M059J (cell line): ENCODE measurements at regions not wholly inside any gene's neighbourhood (a gene's known extent, or its start where the extent isn't known, plus 50 kb on each side); places are given as distances from the start of the nearest gene placed in this dataset.

Experiments
- DNase-seq: peaks from one replicate; pipeline ENCODE4 v3.0.0-alpha.2; 2012; ENCODE audit warnings: low read depth

DNA sequence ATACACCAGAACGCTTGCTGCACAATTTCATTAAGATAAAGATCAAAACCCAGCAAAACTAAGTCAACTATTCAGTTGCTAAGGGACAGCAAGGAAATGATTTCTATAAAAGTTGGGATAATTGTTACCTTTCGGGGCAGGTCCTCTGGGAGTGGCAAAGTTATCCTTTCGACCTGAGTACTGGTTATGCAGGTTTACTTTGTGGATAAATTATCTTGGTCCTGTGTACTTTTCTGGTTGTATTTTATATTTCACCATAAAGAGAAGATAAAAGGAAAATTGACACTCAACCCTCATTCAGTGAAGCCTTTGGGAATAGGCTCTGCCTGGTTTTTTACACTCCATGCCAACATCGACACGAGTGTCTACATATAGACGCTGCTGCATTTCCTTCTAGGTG is 146.5 kb downstream of the SYK start:
- no peak for DNase-seq

DNA sequence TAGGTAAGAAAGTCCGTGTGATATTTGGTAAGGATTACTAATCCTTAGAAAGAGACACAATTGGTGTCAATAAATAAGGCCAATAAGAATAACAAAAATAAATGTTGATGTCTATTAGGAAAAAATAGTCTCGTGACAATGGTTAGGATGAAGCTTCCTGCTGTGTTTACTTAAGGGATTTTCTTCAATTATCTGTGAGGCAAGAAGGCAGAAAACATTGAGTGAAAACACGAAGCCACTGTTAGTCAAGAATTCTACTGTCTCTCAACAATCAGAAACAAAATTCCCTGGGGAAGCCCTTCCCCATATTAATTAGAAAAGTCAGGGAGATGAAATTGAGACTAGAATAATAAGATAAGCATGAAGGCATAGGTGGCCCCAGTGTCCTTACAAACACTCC is 149.0 kb downstream of the SYK start:
- no peak for DNase-seq

DNA sequence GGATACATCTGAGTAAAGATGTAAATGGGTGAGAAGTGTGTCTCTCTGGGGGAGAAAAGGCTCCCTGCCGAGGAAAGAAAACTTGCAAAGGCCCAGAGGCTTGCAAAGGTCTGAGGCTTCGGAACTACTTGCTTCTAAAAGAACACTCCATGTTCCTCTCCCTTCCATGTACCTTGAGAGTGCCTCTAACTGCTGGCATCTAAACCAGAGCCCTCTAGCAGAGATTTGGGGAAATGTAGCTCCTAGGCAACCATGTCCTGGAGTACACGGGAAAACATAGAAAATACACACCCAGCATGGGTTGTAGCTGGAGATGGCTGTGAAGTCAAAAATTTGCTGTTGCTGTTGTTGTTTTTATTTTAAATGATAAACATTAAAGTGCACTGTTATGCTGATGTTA is 151.6 kb downstream of the SYK start:
- DNase-seq, result no peak

DNA sequence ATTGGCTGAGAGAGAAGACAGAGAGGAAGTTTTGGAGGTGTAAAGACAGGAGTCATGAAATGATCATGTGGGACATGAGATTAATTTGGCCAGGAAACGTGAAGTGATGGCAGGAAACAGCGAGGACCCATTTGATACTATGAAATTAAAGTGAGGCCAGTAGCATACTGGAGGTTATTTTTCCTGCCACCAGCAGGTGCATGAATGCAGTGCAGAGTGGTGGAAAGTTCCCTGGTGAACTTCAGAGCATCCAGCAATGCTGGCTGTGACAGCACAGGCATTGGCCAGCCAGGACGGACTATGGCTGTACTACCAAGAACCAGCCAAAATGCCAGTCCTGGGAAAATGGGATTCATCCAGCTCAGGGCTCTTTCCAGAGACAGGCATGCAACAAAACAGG is 152.2 kb downstream of the SYK start:
- no peak for DNase-seq

DNA sequence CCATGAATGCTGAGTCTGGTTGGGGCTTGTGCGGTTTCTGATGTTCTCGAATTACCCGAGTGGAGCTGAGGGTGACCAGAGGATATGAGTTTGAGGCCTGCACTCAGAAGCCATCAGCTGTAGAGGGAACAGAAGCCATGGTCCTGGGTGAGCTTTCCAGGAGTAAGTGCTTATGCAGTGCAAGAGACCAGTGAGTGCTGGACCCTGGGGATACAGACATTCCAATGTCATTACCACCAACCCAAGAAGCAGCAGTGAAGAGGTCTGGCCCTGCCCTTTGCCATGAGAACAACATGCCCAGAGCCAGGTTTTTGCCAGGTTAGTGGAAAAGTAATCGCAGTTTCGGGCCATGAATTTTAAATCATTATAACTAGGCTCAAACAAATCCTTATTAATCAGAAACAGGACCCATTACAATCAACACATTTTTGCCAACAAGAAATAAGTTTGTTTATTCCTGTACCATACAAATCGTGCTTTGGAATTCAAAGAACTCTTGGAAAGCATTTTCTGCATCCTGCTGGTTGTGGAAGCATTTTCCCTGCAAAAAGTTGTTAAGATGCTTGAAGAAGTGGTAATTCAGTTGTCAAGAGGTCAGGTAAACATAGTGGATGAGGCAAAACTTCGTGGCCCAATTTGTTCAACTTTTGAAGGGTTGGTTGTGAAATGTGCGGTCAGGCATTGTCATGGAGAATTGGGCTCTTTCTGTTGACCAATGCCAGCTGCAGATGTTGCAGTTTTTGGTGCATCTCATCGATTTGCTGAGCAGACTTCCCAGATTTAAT is 154.6 kb downstream of the SYK start:
- DNase-seq, result peak; percentile 79

DNA sequence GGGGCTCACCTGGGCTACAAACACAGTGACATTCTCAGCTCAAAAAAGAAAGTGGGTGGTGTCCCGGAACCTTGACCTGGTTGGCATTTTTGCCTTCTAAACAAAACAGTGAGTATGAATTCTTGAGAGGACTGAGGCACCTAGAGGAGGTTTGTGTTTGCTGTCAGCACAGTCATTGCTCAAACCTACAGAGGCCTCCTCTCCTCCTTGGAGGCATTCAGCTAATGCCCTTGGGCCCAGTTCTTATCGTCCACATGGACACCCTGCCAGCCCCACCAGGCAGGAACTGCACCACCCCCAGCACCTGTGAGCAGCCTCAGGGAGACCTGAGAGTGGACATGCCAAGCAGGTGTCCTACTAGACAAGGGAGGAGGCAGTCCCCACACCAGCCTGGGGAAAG is 156.7 kb downstream of the SYK start:
- no peak for DNase-seq

DNA sequence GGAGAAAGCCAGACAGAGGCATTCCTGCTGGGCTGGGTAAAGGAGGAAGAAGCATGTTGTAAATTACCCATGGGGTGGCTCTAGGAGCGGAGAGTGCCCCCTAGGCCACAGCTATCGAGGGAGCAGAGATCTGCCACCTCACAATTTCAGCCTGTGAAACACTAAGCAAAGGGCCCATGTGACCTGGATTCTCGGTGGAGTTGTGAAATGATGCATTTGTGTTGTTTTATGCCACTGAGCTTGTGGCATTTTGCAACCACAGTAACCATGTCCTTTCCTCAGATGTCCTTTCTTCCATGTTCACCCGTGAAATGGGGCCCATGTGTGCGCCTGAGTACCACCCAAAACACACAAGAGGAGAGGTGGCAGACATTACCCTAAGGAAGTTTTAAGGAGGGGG is 159.3 kb downstream of the SYK start:
- DNase-seq, result no peak

DNA sequence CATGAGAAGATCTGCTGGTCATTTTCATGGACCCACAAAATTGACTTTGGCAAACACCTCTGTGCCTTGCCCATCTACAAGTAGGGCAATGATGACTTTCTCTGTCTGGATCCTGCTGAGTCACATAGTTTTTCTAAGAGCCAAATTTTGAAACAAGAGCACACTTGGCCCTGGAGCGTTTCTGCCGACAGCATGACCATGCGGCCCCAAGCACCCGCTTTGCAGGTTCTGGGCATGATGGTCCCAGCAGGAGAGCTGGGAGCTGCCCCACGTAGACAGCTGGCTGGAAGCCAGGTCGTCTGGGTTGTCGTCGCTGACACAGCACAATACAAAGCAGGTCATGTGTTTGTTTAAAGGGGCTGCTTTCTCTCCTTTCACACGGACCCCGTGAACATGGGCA is 159.8 kb downstream of the SYK start:
- DNase-seq, result no peak

DNA sequence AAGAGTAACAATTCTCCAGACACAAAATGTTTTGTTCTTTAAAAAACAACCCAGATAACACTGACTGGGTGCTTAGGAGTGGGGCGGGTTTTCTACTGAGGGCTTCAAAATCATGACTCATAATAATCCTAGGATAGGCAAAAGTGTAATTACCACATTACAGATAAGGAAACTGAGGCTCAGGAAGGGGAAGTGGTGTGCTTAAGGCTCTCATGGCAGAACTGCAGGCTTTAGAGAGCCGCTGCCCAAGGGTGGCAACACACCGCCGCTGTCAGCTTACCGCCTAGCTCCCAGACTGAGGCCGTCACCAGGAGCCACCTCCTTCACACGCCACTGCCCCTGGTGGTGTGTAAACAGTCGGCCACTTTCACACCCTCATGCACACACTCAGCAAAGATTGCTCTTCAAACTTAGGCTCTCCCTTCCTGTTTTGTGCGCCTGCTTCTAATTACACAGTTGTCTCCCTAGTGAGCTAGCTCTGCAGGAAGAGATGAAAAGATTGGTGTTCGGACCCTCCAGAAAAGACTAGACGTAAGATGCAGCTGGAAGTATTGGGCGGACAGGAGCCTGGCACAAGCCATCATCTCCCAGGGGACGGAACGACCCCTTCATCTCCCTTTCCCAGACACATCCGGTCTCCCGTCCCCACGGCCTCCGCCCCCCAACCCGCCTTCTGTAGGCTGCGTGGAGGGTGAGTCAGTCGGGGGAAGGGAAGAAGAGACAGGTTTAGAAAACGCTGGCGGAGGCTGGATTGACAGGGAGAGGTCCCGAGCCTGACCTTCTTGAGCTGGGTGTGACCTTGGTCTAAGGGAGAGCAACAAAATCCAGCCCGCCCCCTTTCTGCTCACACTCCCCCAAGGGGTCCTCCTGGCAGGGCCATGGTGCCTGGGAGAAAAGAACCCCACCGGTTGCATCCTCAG is 162.7 kb downstream of the SYK start:
- no peak for DNase-seq

DNA sequence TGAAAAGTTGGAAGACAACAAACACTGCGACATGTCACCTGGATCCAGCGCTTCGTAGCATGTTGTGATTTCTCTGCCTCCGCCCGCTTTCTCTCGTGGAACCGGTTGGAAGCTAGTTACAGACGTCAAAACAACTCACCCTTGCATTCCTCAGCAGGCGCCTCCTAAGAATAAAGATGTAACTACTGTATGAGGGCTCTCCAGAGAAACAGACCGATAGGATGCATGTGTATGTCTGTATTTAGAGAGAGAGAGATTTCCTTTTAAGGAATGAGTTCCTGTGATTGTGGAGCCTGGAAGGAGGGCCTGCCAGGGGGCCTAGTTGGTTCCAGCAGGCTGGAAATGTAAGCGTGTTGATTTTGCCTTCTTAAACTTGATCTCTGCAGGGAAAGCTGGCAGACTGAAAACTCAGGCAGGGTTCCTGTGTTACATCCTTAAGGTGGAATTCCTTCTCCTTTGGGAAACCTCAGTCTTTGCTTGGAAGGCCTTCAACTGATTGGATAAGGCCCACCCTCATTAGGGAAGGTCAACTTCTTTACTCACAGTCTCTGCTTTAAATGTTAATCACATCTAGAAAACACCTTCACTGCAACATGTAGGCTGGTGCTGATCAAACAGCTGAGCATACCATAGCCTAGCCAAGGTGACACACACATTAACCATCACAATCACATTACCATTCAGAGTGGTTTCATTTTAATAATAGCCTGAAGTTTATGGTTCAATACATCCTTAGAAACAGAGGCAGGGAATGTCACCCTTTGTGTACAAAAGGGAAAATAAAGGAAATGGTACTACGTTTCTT is 163.8 kb downstream of the SYK start:
- no peak for DNase-seq

DNA sequence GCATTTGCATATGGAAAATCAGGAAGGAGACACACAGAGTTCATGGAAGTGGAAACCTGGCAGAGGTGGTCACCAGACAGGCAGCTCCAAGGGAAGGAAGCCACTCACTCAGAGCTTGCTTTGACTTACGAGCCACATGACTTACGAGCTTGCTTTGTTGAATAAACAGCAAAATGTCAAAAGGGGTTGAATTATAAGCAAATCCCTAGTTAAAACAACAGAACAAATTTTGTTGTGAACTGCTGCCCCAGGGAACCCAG is 164.3 kb downstream of the SYK start:
- DNase-seq, result no peak

DNA sequence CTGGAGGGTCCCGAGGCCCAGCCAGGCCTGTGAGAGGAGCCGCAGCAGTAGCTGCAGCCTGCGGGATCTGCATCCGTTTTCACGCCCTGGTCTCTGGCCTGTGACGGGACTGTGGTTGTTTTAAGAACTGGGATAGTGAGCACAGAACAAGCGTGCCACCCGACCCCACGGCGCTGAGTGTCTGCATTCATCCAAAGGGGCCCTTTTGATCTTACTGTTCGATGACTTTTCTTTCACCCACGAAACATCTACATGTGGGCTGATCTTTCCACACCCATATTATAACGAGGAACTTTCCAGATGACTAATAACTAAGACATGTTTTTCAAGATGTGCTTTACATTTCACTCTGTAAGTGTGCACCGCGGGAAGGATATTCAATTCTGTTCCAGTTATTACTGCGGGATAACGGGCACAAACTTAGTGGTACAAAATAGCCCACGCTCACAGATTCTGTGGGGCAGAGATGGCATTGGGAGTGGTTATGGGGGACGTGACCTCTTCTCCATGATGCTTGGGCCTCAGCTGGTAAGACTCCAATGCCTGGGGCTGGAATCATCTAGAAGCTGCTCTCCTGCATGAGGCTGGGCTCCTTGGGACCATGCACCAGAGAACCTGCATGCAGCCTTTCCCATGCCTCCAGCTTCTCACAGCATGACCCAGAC is 165.0 kb downstream of the SYK start:
- no peak for DNase-seq

DNA sequence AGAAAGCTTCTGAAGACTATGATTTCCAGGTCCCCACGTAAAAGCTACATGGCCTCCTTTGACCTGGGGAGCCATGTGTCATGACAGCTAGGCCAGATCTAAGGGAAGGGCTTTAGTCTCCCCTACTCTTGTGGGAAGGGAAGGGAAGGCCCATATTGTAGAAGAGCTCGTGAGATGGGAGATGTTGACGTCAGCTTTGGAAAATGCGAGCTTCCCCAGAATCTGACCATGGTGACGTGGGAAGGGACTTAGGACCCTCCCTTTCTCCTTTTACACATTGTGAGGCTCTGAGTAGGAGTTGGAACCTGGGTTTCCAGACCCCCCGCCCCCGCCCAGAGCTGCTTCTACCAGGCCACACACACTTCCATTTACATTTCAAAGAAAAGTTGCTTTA is 165.5 kb downstream of the SYK start:
- no peak for DNase-seq

DNA sequence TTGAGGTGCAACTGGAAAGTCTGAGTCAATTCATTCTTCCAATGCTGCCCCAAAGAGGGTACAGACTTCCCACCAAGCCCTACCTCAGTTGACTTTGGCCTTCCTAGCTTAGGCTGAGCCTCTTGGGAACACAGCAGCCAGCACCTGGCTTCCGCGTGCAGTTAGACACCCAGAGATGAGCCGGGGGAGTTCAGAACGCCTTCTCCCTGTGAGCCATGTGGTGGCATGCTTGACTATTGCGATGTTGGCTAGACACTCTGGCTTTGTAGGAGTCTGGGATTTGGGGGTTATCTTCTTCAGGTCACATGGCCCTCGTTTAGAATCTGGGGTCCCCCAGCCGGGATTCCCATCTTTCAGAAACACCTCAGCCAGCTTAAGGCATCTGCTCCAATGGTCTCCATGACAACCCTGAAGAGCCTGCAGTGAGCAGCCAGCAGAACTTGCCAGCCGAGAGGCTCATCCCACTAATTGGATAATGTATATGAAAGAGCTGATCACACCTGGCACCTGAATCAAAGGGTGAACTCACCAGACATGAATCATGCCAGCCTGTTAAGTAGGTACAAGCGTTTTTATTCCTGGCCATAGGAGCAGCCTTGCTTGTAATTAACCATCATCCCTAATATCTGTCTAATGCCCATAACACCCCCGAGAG is 167.5 kb downstream of the SYK start:
- no peak for DNase-seq

DNA sequence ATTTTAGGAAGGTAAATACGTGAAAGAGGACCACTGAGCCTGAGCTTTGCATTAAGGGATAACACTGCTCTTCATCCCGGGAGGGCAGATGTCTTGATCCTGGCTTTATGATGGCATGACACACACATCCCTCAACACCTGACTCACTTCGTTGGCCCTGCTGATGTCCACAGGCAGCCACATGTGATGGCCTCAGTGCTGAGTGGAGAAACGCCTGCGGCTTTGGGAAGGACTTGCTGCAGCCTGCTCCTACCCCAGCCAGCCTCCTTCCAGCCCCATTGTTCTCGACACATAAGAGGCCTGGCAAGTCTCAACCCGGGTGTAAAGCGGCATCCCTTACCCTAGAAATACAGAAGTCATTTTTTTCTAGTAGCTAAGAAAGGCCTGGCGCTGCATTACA is 169.0 kb downstream of the SYK start:
- DNase-seq, result peak; percentile 84

DNA sequence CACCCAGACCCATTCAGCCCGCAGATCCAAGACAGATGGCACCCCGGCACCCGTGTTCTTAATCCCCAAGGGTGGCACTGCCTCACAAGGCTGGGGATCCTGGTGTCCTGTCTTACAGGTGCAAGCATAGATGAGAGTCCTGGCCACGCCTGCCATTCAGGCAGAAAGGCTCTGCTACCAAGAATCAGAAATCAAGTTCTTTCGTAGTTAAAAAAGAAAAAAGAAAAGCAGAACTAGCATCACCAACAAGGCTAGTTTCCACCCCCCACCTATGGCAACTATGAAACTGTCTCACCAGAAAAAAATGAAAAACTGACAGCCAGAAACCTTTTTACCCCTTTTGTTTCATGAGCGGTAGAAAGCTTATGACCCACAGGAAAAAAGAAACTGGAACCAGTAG is 170.4 kb downstream of the SYK start:
- no peak for DNase-seq

DNA sequence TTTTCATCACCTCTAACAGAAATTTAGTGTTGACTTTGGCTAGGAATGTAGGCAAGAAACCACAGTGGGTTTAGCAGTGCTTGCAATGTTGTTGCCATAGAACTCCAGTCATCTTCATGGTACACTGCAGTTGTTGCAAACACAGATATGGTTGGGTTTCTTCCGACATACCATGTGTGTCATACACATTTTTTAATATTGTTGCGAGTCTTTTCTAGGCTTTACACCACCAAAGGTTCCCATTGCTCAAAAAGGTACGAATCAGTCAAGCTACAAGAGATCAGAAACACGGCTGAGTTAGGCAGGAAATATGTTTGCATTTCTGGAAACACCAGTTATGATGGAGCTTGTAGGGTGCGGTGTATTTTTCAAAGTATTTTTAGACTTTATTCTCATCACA is 172.4 kb downstream of the SYK start:
- DNase-seq, result no peak

DNA sequence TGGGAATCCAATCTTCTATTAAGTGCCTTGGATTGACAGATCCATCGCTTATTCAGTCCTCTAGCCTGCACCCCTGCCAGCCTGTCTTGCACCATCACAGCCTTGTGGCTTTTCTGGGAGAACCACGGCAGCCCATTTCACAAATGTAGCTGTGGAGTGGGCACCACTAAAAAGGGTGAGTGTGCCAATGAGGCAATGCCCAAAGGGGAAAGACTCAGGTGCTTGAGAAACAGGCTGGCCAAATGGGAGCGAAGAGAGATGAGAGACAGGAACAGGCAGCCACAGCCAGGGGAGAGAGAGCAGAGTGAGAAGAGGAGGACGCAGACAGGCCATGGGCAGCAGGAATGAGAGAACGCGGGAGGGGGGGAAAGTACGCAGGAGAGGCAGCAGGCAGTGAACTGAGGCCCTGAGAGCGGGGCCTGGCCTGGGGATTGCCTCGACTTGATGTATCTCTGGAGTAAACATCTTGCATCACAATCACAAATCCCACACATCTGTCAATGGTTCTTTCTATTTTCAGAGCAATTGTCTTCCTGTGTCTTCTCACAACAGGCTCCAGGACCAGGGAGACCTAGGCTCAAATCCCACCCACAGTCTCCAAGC is 173.1 kb downstream of the SYK start:
- no peak for DNase-seq

DNA sequence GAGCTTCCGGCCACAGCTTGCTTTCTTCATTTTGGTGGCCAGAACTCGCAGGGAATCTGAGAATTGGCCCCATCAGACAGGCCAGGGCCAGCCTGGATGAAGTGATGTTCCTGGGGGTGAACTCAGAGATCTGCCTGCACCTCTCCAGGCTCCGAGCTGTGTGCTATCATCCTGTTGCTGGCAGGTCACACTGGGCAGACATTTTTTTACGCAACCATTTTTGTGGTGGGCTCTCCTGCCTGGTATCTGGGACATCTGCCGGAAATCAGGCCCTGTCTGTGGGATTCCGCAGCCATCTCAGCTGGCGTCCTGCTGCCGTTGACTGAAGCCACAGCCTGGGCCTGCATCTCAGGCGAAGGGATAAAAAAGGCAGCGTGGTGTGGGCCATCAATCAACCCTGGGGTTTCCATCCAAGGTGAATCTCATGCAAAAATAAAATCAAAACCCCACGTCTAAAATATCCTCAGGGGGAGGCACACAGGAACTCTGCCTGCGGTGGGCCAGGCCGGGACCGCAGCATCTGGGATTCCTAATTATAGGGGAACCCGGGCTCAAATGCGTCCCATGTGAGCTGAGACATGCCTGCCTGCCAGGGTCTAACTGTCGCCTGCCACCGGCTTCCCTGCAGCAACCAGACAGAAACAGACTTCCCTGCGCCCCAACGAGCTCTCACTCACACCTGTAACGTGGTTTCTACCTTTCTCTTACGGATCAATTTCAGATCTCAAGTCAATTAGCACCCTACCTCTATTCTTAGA is 174.3 kb downstream of the SYK start:
- DNase-seq, result no peak

DNA sequence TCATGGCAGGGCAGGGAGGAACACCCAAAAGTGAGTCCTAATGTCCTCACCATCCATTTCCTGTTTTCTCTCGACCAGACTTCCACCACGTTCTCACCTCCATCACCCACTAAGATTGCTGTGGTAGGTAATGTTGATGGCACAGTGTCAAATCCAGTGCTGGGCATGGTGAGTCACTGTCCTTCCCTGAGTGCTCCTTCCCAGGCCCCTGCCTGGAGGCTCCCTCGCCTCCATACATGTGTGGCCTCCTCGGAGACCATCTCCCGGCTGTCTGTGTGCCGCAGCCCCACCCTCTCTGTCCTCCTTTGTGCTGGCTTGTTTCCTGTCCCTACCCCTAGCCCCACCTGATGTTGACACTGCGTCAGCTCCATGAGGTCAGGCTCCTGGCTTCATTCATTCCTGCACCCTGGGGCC is 177.5 kb downstream of the SYK start:
- DNase-seq, result peak; percentile 85
